Fibroblast of the aortic adventitia (primary cell): ENCODE measurements at regions not wholly inside any gene's neighbourhood (a gene's known extent, or its start where the extent isn't known, plus 50 kb on each side); places are given as distances from the start of the nearest gene placed in this dataset.

ENCODE experiments used
- DNase-seq: peaks from one replicate; pipeline ENCODE4 v3.0.0-alpha.2; 2010; ENCODE audit warnings: low read depth
- H3K4me3 ChIP-seq: 2 replicates; pipeline ENCODE4 v1.5.1; 2011; ENCODE audit warnings: low read depth, mild to moderate bottlenecking, control low read depth, low read length, moderate library complexity
- CTCF ChIP-seq: IDR thresholded peaks from 2 replicates; pipeline ENCODE4 v1.5.1; 2011; ENCODE audit warnings: mild to moderate bottlenecking, low read length, control low read depth, inconsistent platforms; ENCODE audit not compliant: insufficient read depth

DNA sequence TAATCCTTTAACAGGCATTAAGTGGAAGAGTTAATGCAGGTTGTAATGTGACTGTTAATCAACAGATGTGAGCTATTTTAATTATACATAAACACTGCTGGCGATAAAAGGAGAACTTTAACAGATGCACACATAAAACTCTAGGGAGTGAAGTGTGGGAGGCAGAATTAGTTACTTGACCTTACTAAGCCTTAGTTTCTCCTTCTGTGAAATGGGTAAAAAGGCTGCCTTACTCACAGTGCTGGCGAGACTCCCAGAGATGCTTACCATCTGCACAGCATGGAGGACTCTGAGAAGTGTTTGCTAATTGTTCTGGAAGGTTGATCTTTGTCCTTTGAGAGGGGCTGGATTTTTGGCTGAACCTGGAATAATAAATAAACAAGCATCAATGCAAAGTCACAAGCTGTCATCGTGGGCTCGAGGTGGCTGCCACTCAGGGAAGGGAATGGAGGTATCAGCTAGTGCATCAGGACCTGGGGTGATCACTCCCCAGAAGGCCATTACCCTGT, 58.6 kb upstream of the MPEG1 start:
- no peak for TF ChIP-seq CTCF
- DNase-seq, result no peak
- H3K4me3 ChIP-seq, result no peak overlapping the region

GRCh38 chr11:59267736-59268475, 55.2 kb upstream of the MPEG1 start:
- H3K4me3 ChIP-seq, result no peak overlapping the region
- TF ChIP-seq CTCF, result no peak
- DNase-seq, result no peak

DNA sequence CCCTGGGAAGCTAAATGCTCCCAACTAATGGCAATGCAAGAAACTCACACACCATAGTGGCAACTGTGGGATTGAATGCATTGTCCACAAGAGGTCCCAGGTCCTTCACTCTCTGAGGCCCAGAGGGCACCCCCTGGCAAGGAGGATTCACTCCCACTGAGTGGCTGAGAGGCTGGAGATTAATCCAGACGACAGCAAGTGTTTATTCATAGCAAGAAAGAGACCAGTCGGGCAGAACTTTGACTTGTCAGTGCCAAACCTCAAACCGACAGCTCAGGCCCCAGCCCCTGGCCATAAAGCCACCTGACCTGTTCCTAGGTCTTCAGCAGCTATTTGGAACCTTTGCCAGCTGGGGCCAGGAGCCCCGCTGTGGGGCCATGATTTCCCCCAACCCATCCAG, 54.5 kb upstream of the MPEG1 start:
- H3K4me3 ChIP-seq, result no peak overlapping the region
- no peak for TF ChIP-seq CTCF
- DNase-seq, result no peak

DNA sequence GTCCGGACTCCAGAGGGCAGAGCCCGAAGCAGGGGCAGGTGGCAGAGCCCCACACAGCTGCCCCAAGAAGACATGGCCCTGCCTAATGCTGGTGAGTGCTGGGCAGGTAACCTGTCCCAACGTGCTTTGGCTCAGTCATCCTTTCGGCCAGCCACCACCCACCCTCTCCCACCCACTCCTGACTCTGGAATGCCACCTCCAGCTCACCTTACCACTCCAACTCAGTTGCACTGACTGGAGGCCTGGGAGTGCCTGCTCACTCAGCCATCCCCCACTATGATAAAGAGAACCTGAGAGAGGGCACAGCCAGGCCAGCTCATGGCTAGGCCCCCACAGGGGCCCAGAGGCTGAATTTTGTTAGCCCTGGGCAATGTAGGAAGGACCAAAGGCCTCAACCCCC, 53.8 kb upstream of the MPEG1 start:
- TF ChIP-seq CTCF, result no peak
- H3K4me3 ChIP-seq, result no peak overlapping the region
- no peak for DNase-seq

- no peak overlapping the region for H3K4me3 ChIP-seq
- no peak for TF ChIP-seq CTCF
- DNase-seq, result no peak
Observed at GRCh38 chr11:59265735-59266134, 53.0 kb upstream of the MPEG1 start.

DNA sequence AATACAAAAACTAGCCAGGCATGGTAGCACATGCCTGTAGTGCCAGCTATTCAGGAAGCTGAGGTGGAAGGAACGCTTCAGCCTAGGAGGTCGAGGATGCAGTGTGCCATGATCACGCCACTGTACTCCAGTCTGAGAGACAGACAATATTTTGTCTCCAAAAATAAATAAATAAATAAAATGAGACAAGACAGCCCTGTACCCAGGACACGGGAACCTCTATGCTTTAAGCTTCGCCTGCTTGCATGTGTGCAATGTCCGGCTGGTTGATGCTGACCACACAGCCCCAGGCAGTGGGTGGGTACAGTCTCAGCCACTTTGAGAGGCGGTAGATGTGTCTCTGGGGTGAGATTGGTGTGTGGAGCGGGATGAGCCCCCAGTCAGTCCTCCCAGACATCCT, 52.0 kb upstream of the MPEG1 start:
- no peak overlapping the region for H3K4me3 ChIP-seq
- DNase-seq, result no peak
- TF ChIP-seq CTCF, result no peak
